Astrocyte (in vitro differentiated cells and primary cell): ENCODE measurements at regions not wholly inside any gene's neighbourhood (a gene's known extent, or its start where the extent isn't known, plus 50 kb on each side); places are given as distances from the start of the nearest gene placed in this dataset.

ENCODE experiments used
- EZH2 ChIP-seq: IDR thresholded peaks from 2 replicates; pipeline ENCODE4 v1.6.1; 2012; ENCODE audit warnings: mild to moderate bottlenecking, low read length, inconsistent platforms; ENCODE audit not compliant: insufficient read depth
- TF ChIP-seq, protein P1 (sequence below): IDR thresholded peaks from 2 replicates; pipeline ENCODE4 v1.5.1; 2011; ENCODE audit warnings: low read depth, mild to moderate bottlenecking, inconsistent platforms, low read length, moderate library complexity; ENCODE audit not compliant: insufficient read depth

DNA sequence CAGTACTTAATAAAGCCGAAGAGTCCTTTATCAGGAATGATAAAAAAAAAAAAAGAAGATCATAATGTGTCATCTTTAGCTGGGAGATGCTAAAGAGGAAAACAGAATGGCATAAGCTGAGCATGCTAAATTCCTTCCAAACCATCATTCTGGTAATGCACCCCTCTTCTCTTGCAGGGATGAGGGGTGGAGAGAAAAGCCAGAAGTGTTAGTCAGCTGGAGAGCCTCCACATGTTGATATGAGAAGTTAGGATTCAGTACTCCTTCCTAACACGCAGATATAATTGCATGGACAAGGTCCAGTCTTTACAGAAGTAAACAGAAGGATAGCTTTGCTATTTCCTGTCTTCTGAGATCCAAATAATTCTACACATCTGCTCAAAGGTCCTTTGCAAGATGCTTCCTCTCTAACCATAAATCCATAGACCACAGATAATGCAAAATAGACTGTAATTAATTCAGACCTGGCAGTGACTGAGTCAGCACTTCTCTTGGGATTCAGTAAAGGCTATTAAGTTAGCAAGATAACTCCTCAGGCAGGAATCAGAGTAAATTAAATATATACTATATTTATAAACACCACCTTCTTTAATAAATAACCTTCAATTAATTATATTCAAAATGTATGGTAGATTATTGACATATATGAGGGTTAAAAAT, 930.0 kb upstream of the KLHL29 start:
- no peak for TF ChIP-seq EZH2
- TF ChIP-seq, protein P1, sequence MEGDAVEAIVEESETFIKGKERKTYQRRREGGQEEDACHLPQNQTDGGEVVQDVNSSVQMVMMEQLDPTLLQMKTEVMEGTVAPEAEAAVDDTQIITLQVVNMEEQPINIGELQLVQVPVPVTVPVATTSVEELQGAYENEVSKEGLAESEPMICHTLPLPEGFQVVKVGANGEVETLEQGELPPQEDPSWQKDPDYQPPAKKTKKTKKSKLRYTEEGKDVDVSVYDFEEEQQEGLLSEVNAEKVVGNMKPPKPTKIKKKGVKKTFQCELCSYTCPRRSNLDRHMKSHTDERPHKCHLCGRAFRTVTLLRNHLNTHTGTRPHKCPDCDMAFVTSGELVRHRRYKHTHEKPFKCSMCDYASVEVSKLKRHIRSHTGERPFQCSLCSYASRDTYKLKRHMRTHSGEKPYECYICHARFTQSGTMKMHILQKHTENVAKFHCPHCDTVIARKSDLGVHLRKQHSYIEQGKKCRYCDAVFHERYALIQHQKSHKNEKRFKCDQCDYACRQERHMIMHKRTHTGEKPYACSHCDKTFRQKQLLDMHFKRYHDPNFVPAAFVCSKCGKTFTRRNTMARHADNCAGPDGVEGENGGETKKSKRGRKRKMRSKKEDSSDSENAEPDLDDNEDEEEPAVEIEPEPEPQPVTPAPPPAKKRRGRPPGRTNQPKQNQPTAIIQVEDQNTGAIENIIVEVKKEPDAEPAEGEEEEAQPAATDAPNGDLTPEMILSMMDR, result no peak
